ENCODE measurements at regions not wholly inside any gene's neighbourhood (a gene's known extent, or its start where the extent isn't known, plus 50 kb on each side); places are given as distances from the start of the nearest gene placed in this dataset.

GRCh38 chr1:4085546-4085945, 185.5 kb upstream of the C1orf174 start:
- Histone ChIP-seq H3K18ac (ENCODE audit: low read depth, low read length) (no peak overlapping the region), H3K4me2 (ENCODE audit: low read depth, low read length) (no peak overlapping the region), H3K27ac (ENCODE audit: insufficient read depth, low read length) (no peak overlapping the region), H2AK9ac (replicated peaks; ENCODE audit: low read depth, low read length, poor library complexity) (no peak overlapping the region), H2BK15ac (ENCODE audit: low read depth, low read length) (no peak overlapping the region), H3K36me3 (ENCODE audit: control insufficient read depth, insufficient read depth, low read length) (no peaks in the 10 kb centered on the region), H2AFZ (replicated peaks; ENCODE audit: low read length, poor library complexity) (no peak overlapping the region), H2BK120ac (ENCODE audit: low read depth, low read length) (no peak overlapping the region), H2BK5ac (ENCODE audit: low read depth, low read length, poor library complexity, severe bottlenecking) (no peak overlapping the region), H3K9me3 (ENCODE audit: control insufficient read depth, insufficient read depth, low read length) (peaks cover 48% of the 10 kb centered on the region), H4K5ac (ENCODE audit: low read depth, low read length) (no peak overlapping the region), H3K9me1 (ENCODE audit: insufficient read depth, low read length) (no peaks in the 10 kb centered on the region), H3K4ac (ENCODE audit: low read depth, low read length) (no peak overlapping the region), H3K14ac (replicated peaks; ENCODE audit: low read depth, low read length) (no peak overlapping the region), H2BK20ac (ENCODE audit: low read depth, low read length) (no peak overlapping the region), H3K9ac (ENCODE audit: low read depth, low read length) (no peak overlapping the region), H3K4me1 (ENCODE audit: control insufficient read depth, insufficient read depth, low read length) (no peaks in the 10 kb centered on the region), H4K8ac (ENCODE audit: low read depth in 2 of 2, low read length in 2 of 2) (no peak overlapping the region), H3K27me3 (ENCODE audit: control insufficient read depth, insufficient read depth, low read length) (no peaks in the 10 kb centered on the region), H3K23ac (ENCODE audit: low read depth, low read length) (no peak overlapping the region), H4K20me1 (ENCODE audit: insufficient read depth, low read length) (no peaks in the 10 kb centered on the region), H4K91ac (ENCODE audit: insufficient read depth, low read depth, low read length) (no peak overlapping the region), H3K56ac (ENCODE audit: extremely low read depth, insufficient read depth, low read length) (no peak overlapping the region), H3K4me3 (ENCODE audit: insufficient read depth, low read depth, low read length) (no peak overlapping the region), H3K79me1 (ENCODE audit: low read depth in 1 of 2, low read length in 2 of 2) (no peaks in the 10 kb centered on the region), H2AK5ac (ENCODE audit: low read depth, low read length) (no peak overlapping the region)
- TF ChIP-seq BHLHE40 (IDR thresholded peaks at IDR 0.05; ENCODE audit: low read depth, low read length): no peak
- no peak for TF ChIP-seq SMC3 (IDR thresholded peaks at IDR 0.05; ENCODE audit: low read depth, low read length)
- no peak for TF ChIP-seq ELK1 (IDR thresholded peaks at IDR 0.05; ENCODE audit: borderline replicate concordance, low read depth, low read length)
- TF ChIP-seq POLR2A (IDR thresholded peaks at IDR 0.05; ENCODE audit: low read depth, low read length): no peak
- no peak for TF ChIP-seq MXI1 (IDR thresholded peaks at IDR 0.05; ENCODE audit: borderline replicate concordance, low read depth, low read length)
- TF ChIP-seq USF2 (IDR thresholded peaks at IDR 0.05; ENCODE audit: low read depth, low read length): no peak
- TF ChIP-seq FOS (IDR thresholded peaks at IDR 0.05; ENCODE audit: low read depth, low read length): no peak
- TF ChIP-seq CEBPB (IDR thresholded peaks at IDR 0.05; ENCODE audit: low read depth, low read length): no peak
- TF ChIP-seq RAD21 (IDR thresholded peaks at IDR 0.05; ENCODE audit: low read length): no peak
- TF ChIP-seq NFE2L2 (IDR thresholded peaks at IDR 0.05; ENCODE audit: low read depth, low read length): no peak
- dilution Hi-C loops (cut with HindIII; ENCODE audit: low sequenced_read_pairs, unreplicated experiment): no loop called here
- DNase-seq (no peak), ATAC-seq (ENCODE audit: low read depth) (no peak)
- CTCF ChIA-PET: no interaction called here
- WGBS, 2 experiments (ENCODE audit: extremely low coverage in 2 of 2, insufficient read length in 1 of 2): no CpG with 5 or more reads among the region's 5 CpGs
- BruUV-seq (replicated peaks): no TSS peak
- intact Hi-C loops (cut with micrococcal nuclease): no loop called here
- in situ Hi-C loops (cut with MboI; ENCODE audit: low sequenced_read_pairs): no loop called here
- POLR2A ChIA-PET (ENCODE audit: unreplicated experiment): no interaction called here
